HepG2 (cell line): ENCODE measurements at regions not wholly inside any gene's neighbourhood (a gene's known extent, or its start where the extent isn't known, plus 50 kb on each side); places are given as distances from the start of the nearest gene placed in this dataset.

Experiments
- CREB1 ChIP-seq, 2 experiments: fragments of 450-650 bp in 1 of 2; IDR thresholded peaks; 2 replicates each; pipeline ENCODE4 v1.6.1; 2016 to 2017; ENCODE audit warnings: control low read depth in 1 of 2, mild to moderate bottlenecking in 1 of 2, missing compliant biosample characterization in 1 of 2, missing genetic modification characterization in 1 of 2
- ELF1 ChIP-seq: sonication (generic); formaldehyde crosslinking; IDR thresholded peaks from 2 replicates; pipeline ENCODE4 v1.4.0; 2020; ENCODE audit warnings: missing genetic modification reagents
- FOXM1 ChIP-seq: sonication (generic); formaldehyde crosslinking; IDR thresholded peaks from 2 replicates; pipeline ENCODE4 v1.5.0; 2020; ENCODE audit warnings: missing genetic modification reagents
- GATAD1 ChIP-seq: IDR thresholded peaks from 2 replicates; pipeline ENCODE4 v1.6.1; 2016; ENCODE audit warnings: missing genetic modification reagents, missing compliant biosample characterization
- MAFK ChIP-seq, 2 experiments: IDR thresholded peaks in 1 of 2; conservative IDR thresholded peaks in 1 of 2; 2 replicates each; pipeline ENCODE4 v1.6.1; 2011; ENCODE audit warnings: improper control_type of control experiment in 2 of 2, low read length in 2 of 2
- MED8 ChIP-seq: sonication (generic); formaldehyde crosslinking; IDR thresholded peaks from 2 replicates; pipeline ENCODE4 v1.8.1; 2023; ENCODE audit warnings: mild to moderate bottlenecking, missing genetic modification reagents; ENCODE audit not compliant: insufficient replicate concordance
- MIXL1 ChIP-seq: IDR thresholded peaks from 2 replicates; pipeline ENCODE4 v1.6.1; 2016
- MYC ChIP-seq: sonication (generic); formaldehyde crosslinking; IDR thresholded peaks from 2 replicates; pipeline ENCODE4 v1.9.0; 2021; ENCODE audit warnings: missing genetic modification reagents, borderline replicate concordance
- PCBP1 ChIP-seq: fragments of 200-400 bp; formaldehyde crosslinking; IDR thresholded peaks from 2 replicates; pipeline ENCODE4 v1.6.1; 2017; ENCODE audit warnings: mild to moderate bottlenecking, low read depth, low read length, borderline replicate concordance
- POLR2A ChIP-seq, 2 experiments: IDR thresholded peaks; 2 replicates each; pipeline ENCODE4 v1.6.1; 2011; ENCODE audit warnings: low read depth in 2 of 2, low read length in 2 of 2, mild to moderate bottlenecking in 1 of 2, moderate library complexity in 1 of 2; ENCODE audit not compliant: insufficient read depth in 1 of 2
- RBM22 ChIP-seq: fragments of 200-400 bp; formaldehyde crosslinking; optimal IDR thresholded peaks from 2 replicates; pipeline ENCODE3; 2017; ENCODE audit warnings: mild to moderate bottlenecking, low read length, moderate library complexity
- RCOR2 ChIP-seq: IDR thresholded peaks from 2 replicates; pipeline ENCODE4 v1.6.1; 2016; ENCODE audit warnings: missing biosample characterization, missing genetic modification reagents
- RXRA ChIP-seq: sonication (generic); formaldehyde crosslinking; IDR thresholded peaks from 2 replicates; pipeline ENCODE4 v1.5.1; 2020; ENCODE audit warnings: missing genetic modification reagents
- SALL2 ChIP-seq: sonication (generic); formaldehyde crosslinking; IDR thresholded peaks from 2 replicates; pipeline ENCODE4 v1.8.1; 2023; ENCODE audit warnings: mild to moderate bottlenecking, missing genetic modification reagents, inconsistent platforms
- SMC3 ChIP-seq: IDR thresholded peaks from 2 replicates; pipeline ENCODE4 v1.6.1; 2011; ENCODE audit warnings: low read length, improper control_type of control experiment
- SP4 ChIP-seq: sonication (generic); formaldehyde crosslinking; IDR thresholded peaks from 2 replicates; pipeline ENCODE4 v1.8.1; 2023; ENCODE audit warnings: mild to moderate bottlenecking, missing genetic modification reagents
- TBX2 ChIP-seq: sonication (generic); formaldehyde crosslinking; IDR thresholded peaks from 2 replicates; pipeline ENCODE4 v1.5.0; 2020; ENCODE audit warnings: missing genetic modification reagents, mild to moderate bottlenecking, borderline replicate concordance
- ZBTB7B ChIP-seq: sonication (generic); formaldehyde crosslinking; IDR thresholded peaks from 2 replicates; pipeline ENCODE4 v1.4.0; 2020; ENCODE audit warnings: missing genetic modification reagents
- ZFP37 ChIP-seq: sonication (generic); formaldehyde crosslinking; IDR thresholded peaks from 2 replicates; pipeline ENCODE4 v1.4.0; 2020; ENCODE audit warnings: missing genetic modification reagents, borderline replicate concordance
- ZKSCAN8 ChIP-seq: IDR thresholded peaks from 2 replicates; pipeline ENCODE4 v1.6.1; 2016; ENCODE audit warnings: borderline replicate concordance, missing genetic modification reagents, missing compliant biosample characterization
- ZNF263 ChIP-seq: sonication (generic); formaldehyde crosslinking; IDR thresholded peaks from 2 replicates; pipeline ENCODE4 v1.4.0; 2020; ENCODE audit warnings: missing genetic modification reagents
- ZNF264 ChIP-seq: sonication (generic); formaldehyde crosslinking; IDR thresholded peaks from 2 replicates; pipeline ENCODE4 v1.4.0; 2020; ENCODE audit warnings: missing genetic modification reagents
- ZNF30 ChIP-seq: sonication (generic); formaldehyde crosslinking; IDR thresholded peaks from 2 replicates; pipeline ENCODE4 v1.5.0; 2020; ENCODE audit warnings: mild to moderate bottlenecking, missing genetic modification reagents
- ZNF343 ChIP-seq: sonication (generic); formaldehyde crosslinking; IDR thresholded peaks from 2 replicates; pipeline ENCODE4 v1.4.0; 2020; ENCODE audit warnings: mild to moderate bottlenecking, missing genetic modification reagents
- ZNF431 ChIP-seq: sonication (generic); formaldehyde crosslinking; IDR thresholded peaks from 2 replicates; pipeline ENCODE4 v1.9.0; 2022; ENCODE audit warnings: missing genetic modification reagents, low read depth, mild to moderate bottlenecking, borderline replicate concordance
- ZNF558 ChIP-seq: sonication (generic); formaldehyde crosslinking; IDR thresholded peaks from 2 replicates; pipeline ENCODE4 v1.9.0; 2022; ENCODE audit warnings: mild to moderate bottlenecking, missing genetic modification reagents, borderline replicate concordance
- ZNF839 ChIP-seq: sonication (generic); formaldehyde crosslinking; IDR thresholded peaks from 2 replicates; pipeline ENCODE4 v1.4.0; 2020; ENCODE audit warnings: missing genetic modification reagents, mild to moderate bottlenecking, borderline replicate concordance
- TF ChIP-seq, protein P1 (sequence below): sonication (generic); formaldehyde crosslinking; IDR thresholded peaks from 2 replicates; pipeline ENCODE4 v1.4.0; 2020; ENCODE audit warnings: missing genetic modification reagents
- TF ChIP-seq, protein P2 (sequence below): IDR thresholded peaks from 2 replicates; pipeline ENCODE4 v1.6.1; 2016; ENCODE audit warnings: low read depth, control low read depth
- TF ChIP-seq, protein P3 (sequence below): conservative IDR thresholded peaks from 2 replicates; pipeline ENCODE4 v1.6.1; 2018; ENCODE audit warnings: missing genetic modification reagents

DNA sequence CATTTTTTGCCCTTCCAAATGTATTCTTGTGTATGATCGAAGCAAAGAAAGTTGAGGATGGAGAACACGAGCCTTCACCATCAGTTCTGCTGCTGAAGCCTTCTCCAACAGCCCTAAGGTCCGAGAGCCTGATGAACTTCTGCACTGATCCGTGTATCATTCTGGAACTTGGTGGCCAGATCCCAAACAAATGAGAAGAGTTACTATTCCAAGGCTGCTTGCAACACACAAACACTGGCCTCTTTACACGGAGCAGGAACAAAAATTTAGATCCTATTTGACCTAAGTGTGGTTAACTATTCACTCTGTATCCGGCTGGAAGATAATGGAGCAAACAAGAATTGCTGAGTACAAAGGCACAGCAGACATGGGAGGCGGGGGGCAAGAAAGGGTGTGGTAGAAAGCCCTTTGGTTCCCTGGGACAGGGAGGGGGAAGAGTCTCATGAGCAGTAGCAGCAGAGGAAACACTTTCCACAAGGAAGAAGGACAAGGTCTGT is 282.9 kb downstream of the SOX9 start (continued):
- TF ChIP-seq SMC3 = peak; percentile 55; the same call in 1 of the 2 replicates
- peak; percentile 29 to 58; a peak in 3 of 4 replicates for TF ChIP-seq POLR2A (IDR thresholded peaks at IDR 0.05; ENCODE audit: insufficient read depth in 1 of 2, low read depth in 2 of 2, low read length in 2 of 2)
- TF ChIP-seq, protein P1, sequence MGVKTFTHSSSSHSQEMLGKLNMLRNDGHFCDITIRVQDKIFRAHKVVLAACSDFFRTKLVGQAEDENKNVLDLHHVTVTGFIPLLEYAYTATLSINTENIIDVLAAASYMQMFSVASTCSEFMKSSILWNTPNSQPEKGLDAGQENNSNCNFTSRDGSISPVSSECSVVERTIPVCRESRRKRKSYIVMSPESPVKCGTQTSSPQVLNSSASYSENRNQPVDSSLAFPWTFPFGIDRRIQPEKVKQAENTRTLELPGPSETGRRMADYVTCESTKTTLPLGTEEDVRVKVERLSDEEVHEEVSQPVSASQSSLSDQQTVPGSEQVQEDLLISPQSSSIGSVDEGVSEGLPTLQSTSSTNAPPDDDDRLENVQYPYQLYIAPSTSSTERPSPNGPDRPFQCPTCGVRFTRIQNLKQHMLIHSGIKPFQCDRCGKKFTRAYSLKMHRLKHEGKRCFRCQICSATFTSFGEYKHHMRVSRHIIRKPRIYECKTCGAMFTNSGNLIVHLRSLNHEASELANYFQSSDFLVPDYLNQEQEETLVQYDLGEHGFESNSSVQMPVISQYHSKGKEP (CRISPR knock-in tag) = no peak
- TF ChIP-seq ZNF343 (CRISPR knock-in tag) = 0 out of 2 replicates have a peak, but pooled peaks have one; percentile 34
- TF ChIP-seq CREB1 (IDR thresholded peaks at IDR 0.05) = no peak
- TF ChIP-seq CREB1 (CRISPR knock-in tag; IDR thresholded peaks at IDR 0.05) = peak; percentile 90
- peak; percentile 78 for TF ChIP-seq ZNF431 (CRISPR knock-in tag)
- TF ChIP-seq RCOR2 (CRISPR knock-in tag) = peak; percentile 99
- TF ChIP-seq ZKSCAN8 = peak; percentile 84
- 0 out of 2 replicates have a peak, but pooled peaks have one; percentile 15 for TF ChIP-seq ZNF263 (CRISPR knock-in tag)
- TF ChIP-seq RBM22 = no peak
- peak; percentile 89 for TF ChIP-seq ZNF264 (CRISPR knock-in tag)
- TF ChIP-seq SALL2 (CRISPR knock-in tag) = peak; percentile 79
- TF ChIP-seq GATAD1 (CRISPR knock-in tag) = peak; percentile 54
- no peak for TF ChIP-seq ZFP37
- peak; percentile 100 for TF ChIP-seq MED8 (CRISPR knock-in tag)
- TF ChIP-seq MYC (CRISPR knock-in tag) = peak; percentile 40; the same call in 1 of the 2 replicates
- TF ChIP-seq ZNF839 = no peak
- no peak for TF ChIP-seq ZNF30
- TF ChIP-seq MAFK (conservative IDR thresholded peaks at IDR 0.05 in 1 of 2, IDR thresholded peaks at IDR 0.05 in 1 of 2; ENCODE audit: low read length in 2 of 2) = peak; percentile 45 to 65
- peak; percentile 98 for TF ChIP-seq MIXL1 (CRISPR knock-in tag)
- TF ChIP-seq TBX2 (CRISPR knock-in tag) = peak; percentile 99
- TF ChIP-seq RXRA = peak; percentile 85; the same call in 1 of the 2 replicates
- TF ChIP-seq, protein P2, sequence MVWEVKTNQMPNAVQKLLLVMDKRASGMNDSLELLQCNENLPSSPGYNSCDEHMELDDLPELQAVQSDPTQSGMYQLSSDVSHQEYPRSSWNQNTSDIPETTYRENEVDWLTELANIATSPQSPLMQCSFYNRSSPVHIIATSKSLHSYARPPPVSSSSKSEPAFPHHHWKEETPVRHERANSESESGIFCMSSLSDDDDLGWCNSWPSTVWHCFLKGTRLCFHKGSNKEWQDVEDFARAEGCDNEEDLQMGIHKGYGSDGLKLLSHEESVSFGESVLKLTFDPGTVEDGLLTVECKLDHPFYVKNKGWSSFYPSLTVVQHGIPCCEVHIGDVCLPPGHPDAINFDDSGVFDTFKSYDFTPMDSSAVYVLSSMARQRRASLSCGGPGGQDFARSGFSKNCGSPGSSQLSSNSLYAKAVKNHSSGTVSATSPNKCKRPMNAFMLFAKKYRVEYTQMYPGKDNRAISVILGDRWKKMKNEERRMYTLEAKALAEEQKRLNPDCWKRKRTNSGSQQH (CRISPR knock-in tag) = 0 out of 2 replicates have a peak, but pooled peaks have one; percentile 58
- TF ChIP-seq SP4 (CRISPR knock-in tag) = peak; percentile 72
- TF ChIP-seq, protein P3, sequence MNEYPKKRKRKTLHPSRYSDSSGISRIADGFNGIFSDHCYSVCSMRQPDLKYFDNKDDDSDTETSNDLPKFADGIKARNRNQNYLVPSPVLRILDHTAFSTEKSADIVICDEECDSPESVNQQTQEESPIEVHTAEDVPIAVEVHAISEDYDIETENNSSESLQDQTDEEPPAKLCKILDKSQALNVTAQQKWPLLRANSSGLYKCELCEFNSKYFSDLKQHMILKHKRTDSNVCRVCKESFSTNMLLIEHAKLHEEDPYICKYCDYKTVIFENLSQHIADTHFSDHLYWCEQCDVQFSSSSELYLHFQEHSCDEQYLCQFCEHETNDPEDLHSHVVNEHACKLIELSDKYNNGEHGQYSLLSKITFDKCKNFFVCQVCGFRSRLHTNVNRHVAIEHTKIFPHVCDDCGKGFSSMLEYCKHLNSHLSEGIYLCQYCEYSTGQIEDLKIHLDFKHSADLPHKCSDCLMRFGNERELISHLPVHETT (CRISPR knock-in tag) = no peak; the same call in 1 of the 2 replicates
- no peak for TF ChIP-seq PCBP1
- TF ChIP-seq FOXM1 (CRISPR knock-in tag) = no peak
- TF ChIP-seq ZBTB7B (CRISPR knock-in tag) = peak; percentile 86; the same call in 1 of the 2 replicates
- TF ChIP-seq ZNF558 (CRISPR knock-in tag) = no peak; the same call in 1 of the 2 replicates
- peak; percentile 70 for TF ChIP-seq ELF1 (CRISPR knock-in tag)
